GM12865 (cell line): ENCODE measurements at regions not wholly inside any gene's neighbourhood (a gene's known extent, or its start where the extent isn't known, plus 50 kb on each side); places are given as distances from the start of the nearest gene placed in this dataset.

Experiments
- DNase-seq: peaks from one replicate; pipeline ENCODE4 v3.0.0; 2010; ENCODE audit warnings: low read depth
- H3K4me3 ChIP-seq: 2 replicates; pipeline ENCODE4 v1.5.1; 2011; ENCODE audit warnings: mild to moderate bottlenecking, low read depth, low read length, control low read depth
- TF ChIP-seq, protein P1 (sequence below): IDR thresholded peaks from 2 replicates; pipeline ENCODE4 v1.5.1; 2011; ENCODE audit warnings: low read length, control low read depth, low read depth, inconsistent platforms; ENCODE audit not compliant: insufficient read depth; ENCODE audit errors: missing control alignments

GRCh38 chr2:12402440-12403139 lies 314.1 kb upstream of the TRIB2 start:
- no peak overlapping the region for H3K4me3 ChIP-seq
- no peak for DNase-seq
- TF ChIP-seq, protein P1, sequence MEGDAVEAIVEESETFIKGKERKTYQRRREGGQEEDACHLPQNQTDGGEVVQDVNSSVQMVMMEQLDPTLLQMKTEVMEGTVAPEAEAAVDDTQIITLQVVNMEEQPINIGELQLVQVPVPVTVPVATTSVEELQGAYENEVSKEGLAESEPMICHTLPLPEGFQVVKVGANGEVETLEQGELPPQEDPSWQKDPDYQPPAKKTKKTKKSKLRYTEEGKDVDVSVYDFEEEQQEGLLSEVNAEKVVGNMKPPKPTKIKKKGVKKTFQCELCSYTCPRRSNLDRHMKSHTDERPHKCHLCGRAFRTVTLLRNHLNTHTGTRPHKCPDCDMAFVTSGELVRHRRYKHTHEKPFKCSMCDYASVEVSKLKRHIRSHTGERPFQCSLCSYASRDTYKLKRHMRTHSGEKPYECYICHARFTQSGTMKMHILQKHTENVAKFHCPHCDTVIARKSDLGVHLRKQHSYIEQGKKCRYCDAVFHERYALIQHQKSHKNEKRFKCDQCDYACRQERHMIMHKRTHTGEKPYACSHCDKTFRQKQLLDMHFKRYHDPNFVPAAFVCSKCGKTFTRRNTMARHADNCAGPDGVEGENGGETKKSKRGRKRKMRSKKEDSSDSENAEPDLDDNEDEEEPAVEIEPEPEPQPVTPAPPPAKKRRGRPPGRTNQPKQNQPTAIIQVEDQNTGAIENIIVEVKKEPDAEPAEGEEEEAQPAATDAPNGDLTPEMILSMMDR, result no peak

GRCh38 chr2:12404497-12404896 lies 312.2 kb upstream of the TRIB2 start:
- TF ChIP-seq, protein P1, result no peak

DNA sequence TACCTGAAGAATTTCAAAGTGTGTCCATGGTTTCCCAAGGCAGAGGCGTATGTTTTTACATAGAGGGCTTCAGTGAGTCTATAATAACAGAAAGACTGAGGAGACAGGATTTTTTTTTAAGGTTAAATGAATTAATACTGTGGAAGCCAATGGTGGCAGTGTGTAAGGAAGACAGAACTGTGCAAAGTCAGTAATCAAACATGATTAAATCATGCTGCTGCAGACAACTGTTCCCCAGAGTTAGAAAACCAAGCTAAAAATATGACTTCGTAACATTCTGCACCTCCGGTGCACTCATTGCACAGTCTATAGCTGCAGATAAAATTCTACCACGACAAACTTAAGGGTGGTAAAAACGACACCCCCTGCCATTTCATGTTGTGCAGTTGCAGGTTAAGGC lies 309.6 kb upstream of the TRIB2 start:
- H3K4me3 ChIP-seq, result no peak overlapping the region
- DNase-seq, result no peak
- TF ChIP-seq, protein P1, result no peak

More at GRCh38 chr2:12404497-12404896, 312.2 kb upstream of the TRIB2 start:
- H3K4me3 ChIP-seq, result no peak overlapping the region
- no peak for DNase-seq

GRCh38 chr2:12412898-12413305 lies 303.8 kb upstream of the TRIB2 start:
- peak; percentile 89 for DNase-seq
- no peak overlapping the region for H3K4me3 ChIP-seq
- TF ChIP-seq, protein P1, result no peak

- DNase-seq, result no peak
- H3K4me3 ChIP-seq, result no peak overlapping the region
- TF ChIP-seq, protein P1, result no peak
These were observed 301.2 kb upstream of the TRIB2 start for GRCh38 chr2:12415536-12415935.

GRCh38 chr2:12416600-12416999 lies 300.1 kb upstream of the TRIB2 start:
- H3K4me3 ChIP-seq, result no peak overlapping the region
- TF ChIP-seq, protein P1, result peak; percentile 24
- peak; percentile 68 for DNase-seq

GRCh38 chr2:12417786-12418185 lies 298.9 kb upstream of the TRIB2 start:
- TF ChIP-seq, protein P1, result no peak
- no peak overlapping the region for H3K4me3 ChIP-seq
- DNase-seq, result no peak
